GM12891 (cell line): ENCODE measurements at regions not wholly inside any gene's neighbourhood (a gene's known extent, or its start where the extent isn't known, plus 50 kb on each side); places are given as distances from the start of the nearest gene placed in this dataset.

Experiments
- POLR2A ChIP-seq: IDR thresholded peaks from 2 replicates; pipeline ENCODE4 v1.6.1; 2011; ENCODE audit warnings: low read depth, low read length, control low read depth
- POLR2AphosphoS5 ChIP-seq: IDR thresholded peaks from 2 replicates; pipeline ENCODE4 v1.6.1; 2011; ENCODE audit warnings: low read depth, low read length, control low read depth
- POU2F2 ChIP-seq: IDR thresholded peaks from 2 replicates; pipeline ENCODE4 v1.6.1; 2011; ENCODE audit warnings: low read depth, mild to moderate bottlenecking, control low read depth, low read length, moderate library complexity
- TAF1 ChIP-seq: IDR thresholded peaks from 2 replicates; pipeline ENCODE4 v1.6.1; 2011; ENCODE audit warnings: low read depth, low read length, control low read depth

DNA sequence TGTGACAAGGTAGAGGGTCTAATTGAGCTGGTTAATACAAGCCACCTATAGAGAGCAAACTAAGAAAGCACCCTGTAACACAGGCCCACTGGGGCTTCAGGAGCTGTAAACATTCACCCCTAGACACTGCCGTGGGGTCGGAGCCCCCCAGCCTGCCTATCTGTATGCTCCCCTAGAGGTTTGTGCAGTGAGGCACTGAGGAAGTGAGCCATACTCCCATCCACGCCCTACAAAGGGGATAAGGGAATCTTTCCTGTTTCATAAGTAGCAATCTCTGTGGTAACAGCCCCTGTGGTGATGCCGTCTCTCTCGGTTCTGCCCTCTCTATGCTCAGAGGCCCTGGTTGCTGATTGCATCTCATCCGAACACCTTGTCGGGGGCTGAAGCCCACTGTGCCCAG, 94.2 kb upstream of the GJB6 start:
- TF ChIP-seq POLR2A (no peak), POLR2AphosphoS5 (no peak), TAF1 (no peak), POU2F2 (no peak)
